Mesendoderm (in vitro differentiated cells): ENCODE measurements at regions not wholly inside any gene's neighbourhood (a gene's known extent, or its start where the extent isn't known, plus 50 kb on each side); places are given as distances from the start of the nearest gene placed in this dataset.
A peak's percentile ranks its signal among the peaks of the same experiment; 100 is the strongest.

Source experiments
- DNase-seq: peaks from one replicate; pipeline ENCODE4 v3.0.0; 2013
- H2AK5ac ChIP-seq: 2 replicates; pipeline ENCODE4 v1.6.1; 2013; ENCODE audit warnings: low read length, inconsistent platforms
- H2BK120ac ChIP-seq: 2 replicates; pipeline ENCODE4 v1.6.1; 2013; ENCODE audit warnings: low read depth, mild to moderate bottlenecking, low read length, moderate library complexity, mixed read lengths
- H2BK15ac ChIP-seq: replicated peaks from 2 replicates; pipeline ENCODE4 v1.6.1; 2013; ENCODE audit warnings: low read depth, mild to moderate bottlenecking, moderate library complexity
- H2BK5ac ChIP-seq: 2 replicates; pipeline ENCODE4 v1.6.1; 2013; ENCODE audit warnings: low read length, inconsistent platforms
- H3K18ac ChIP-seq: 2 replicates; pipeline ENCODE4 v1.6.1; 2013; ENCODE audit warnings: mild to moderate bottlenecking, low read length, mixed read lengths
- H3K23ac ChIP-seq: one replicate; pipeline ENCODE4 v1.6.1; 2013; ENCODE audit warnings: low read length
- H3K27ac ChIP-seq: 2 replicates; pipeline ENCODE4 v1.5.1; 2013; ENCODE audit warnings: low read depth, mild to moderate bottlenecking, inconsistent platforms, low read length, moderate library complexity
- H3K27me3 ChIP-seq: 2 replicates; pipeline ENCODE4 v1.6.1; 2013; ENCODE audit warnings: low read length, control low read depth, mild to moderate bottlenecking, inconsistent platforms; ENCODE audit not compliant: insufficient read depth, poor library complexity
- H3K36me3 ChIP-seq: 2 replicates; pipeline ENCODE4 v1.6.1; 2013; ENCODE audit warnings: low read length, inconsistent platforms; ENCODE audit not compliant: control insufficient read depth, insufficient read depth
- H3K4ac ChIP-seq: one replicate; pipeline ENCODE4 v1.6.1; 2013; ENCODE audit warnings: low read depth, mild to moderate bottlenecking, low read length, moderate library complexity
- H3K4me1 ChIP-seq: 2 replicates; pipeline ENCODE4 v1.6.1; 2013; ENCODE audit warnings: low read depth, low read length, inconsistent platforms; ENCODE audit not compliant: control insufficient read depth
- H3K4me2 ChIP-seq: 2 replicates; pipeline ENCODE4 v1.6.1; 2013; ENCODE audit warnings: low read length
- H3K4me3 ChIP-seq: 2 replicates; pipeline ENCODE4 v1.5.1; 2013; ENCODE audit warnings: mild to moderate bottlenecking, low read length
- H3K56ac ChIP-seq: one replicate; pipeline ENCODE4 v1.6.1; 2013; ENCODE audit warnings: low read length
- H3K79me1 ChIP-seq: 2 replicates; pipeline ENCODE4 v1.6.1; 2013; ENCODE audit warnings: low read length, inconsistent platforms
- H3K79me2 ChIP-seq: 2 replicates; pipeline ENCODE4 v1.6.1; 2013; ENCODE audit warnings: mild to moderate bottlenecking, low read length; ENCODE audit not compliant: control insufficient read depth, insufficient read depth
- H3K9ac ChIP-seq: 2 replicates; pipeline ENCODE4 v1.6.1; 2013; ENCODE audit warnings: low read length, inconsistent platforms
- H4K5ac ChIP-seq: one replicate; pipeline ENCODE4 v1.6.1; 2013; ENCODE audit warnings: low read length
- H4K8ac ChIP-seq: one replicate; pipeline ENCODE4 v1.6.1; 2013; ENCODE audit warnings: low read depth, mild to moderate bottlenecking, control low read depth, low read length, moderate library complexity
- WGBS: extraction: QIAGEN DNeasy Blood & Tissue Kit; methylation state at CpG from one replicate; pipeline ENCODE4 v1.1.7; 2013; ENCODE audit warnings: low lambda C conversion rate, missing lambda C conversion rate; ENCODE audit not compliant: insufficient coverage; ENCODE audit errors: extremely low coverage; 5-methylcytosine and 5-hydroxymethylcytosine counted together

- Histone ChIP-seq H2BK120ac (no peak overlapping the region), H3K56ac (no peak overlapping the region), H3K4me3 (no peak overlapping the region), H3K18ac (no peak overlapping the region), H3K79me2 (no peaks in the 10 kb centered on the region), H3K4me2 (no peak overlapping the region), H2BK15ac (no peak overlapping the region), H3K9ac (no peak overlapping the region), H3K36me3 (no peaks in the 10 kb centered on the region), H3K27ac (no peak overlapping the region), H2AK5ac (no peak overlapping the region), H4K8ac (no peak overlapping the region), H3K23ac (no peak overlapping the region), H3K79me1 (no peaks in the 10 kb centered on the region), H4K5ac (no peak overlapping the region), H3K27me3 (no peaks in the 10 kb centered on the region), H3K4ac (no peak overlapping the region), H3K4me1 (no peaks in the 10 kb centered on the region), H2BK5ac (no peak overlapping the region)
- no CpG with 5 or more reads among the region's 4 CpGs for WGBS
- DNase-seq = no peak
These were observed 892.1 kb downstream of the TLE1 start for GRCh38 chr9:80797101-80797829.

- H3K56ac ChIP-seq = no peak overlapping the region
- H3K4me1 ChIP-seq = no peaks in the 10 kb centered on the region
- H2AK5ac ChIP-seq = no peak overlapping the region
- H3K36me3 ChIP-seq = no peaks in the 10 kb centered on the region
- no peak overlapping the region for H4K5ac ChIP-seq
- H3K23ac ChIP-seq = no peak overlapping the region
- no peak overlapping the region for H3K4me3 ChIP-seq
- H2BK5ac ChIP-seq = no peak overlapping the region
- no peaks in the 10 kb centered on the region for H3K27me3 ChIP-seq
- H4K8ac ChIP-seq = no peak overlapping the region
- H2BK15ac ChIP-seq = no peak overlapping the region
- no peak overlapping the region for H2BK120ac ChIP-seq
- no peak overlapping the region for H3K27ac ChIP-seq
- no CpG with 5 or more reads among the region's 7 CpGs for WGBS
- no peak for DNase-seq
- no peak overlapping the region for H3K18ac ChIP-seq
- no peaks in the 10 kb centered on the region for H3K79me2 ChIP-seq
- H3K9ac ChIP-seq = no peak overlapping the region
- H3K4ac ChIP-seq = no peak overlapping the region
- H3K4me2 ChIP-seq = no peak overlapping the region
- H3K79me1 ChIP-seq = no peaks in the 10 kb centered on the region
These were observed 892.7 kb downstream of the TLE1 start for GRCh38 chr9:80796632-80797031.

DNA sequence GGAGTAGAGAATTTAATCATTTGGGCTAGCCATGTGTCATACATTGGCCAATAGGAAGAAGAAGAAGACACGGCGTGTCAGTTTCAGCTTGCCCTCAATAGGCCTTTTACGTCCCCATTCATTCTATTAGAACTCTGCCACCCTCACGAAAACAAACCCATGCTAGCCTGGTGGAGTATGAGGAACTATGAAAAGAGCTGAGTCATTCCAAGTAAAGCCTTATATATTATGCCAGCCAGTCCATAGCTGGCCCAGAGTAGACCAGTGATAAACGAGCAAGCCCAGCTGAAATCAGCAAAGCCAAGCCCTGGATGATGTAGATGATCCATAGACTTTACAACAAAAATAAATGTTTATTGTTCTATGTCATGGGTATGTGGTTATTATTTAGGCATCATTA lies 895.1 kb downstream of the TLE1 start:
- H3K9ac ChIP-seq = no peak overlapping the region
- no peak overlapping the region for H2BK120ac ChIP-seq
- no peak overlapping the region for H3K27ac ChIP-seq
- no peaks in the 10 kb centered on the region for H3K36me3 ChIP-seq
- H3K79me2 ChIP-seq = no peaks in the 10 kb centered on the region
- no peaks in the 10 kb centered on the region for H3K4me1 ChIP-seq
- H3K56ac ChIP-seq = no peak overlapping the region
- H3K4ac ChIP-seq = no peak overlapping the region
- DNase-seq = no peak
- no peak overlapping the region for H2AK5ac ChIP-seq
- no peak overlapping the region for H3K4me2 ChIP-seq
- no peaks in the 10 kb centered on the region for H3K79me1 ChIP-seq
- H2BK15ac ChIP-seq = no peak overlapping the region
- no peaks in the 10 kb centered on the region for H3K27me3 ChIP-seq
- H3K23ac ChIP-seq = no peak overlapping the region
- H2BK5ac ChIP-seq = no peak overlapping the region
- no peak overlapping the region for H3K18ac ChIP-seq
- no peak overlapping the region for H4K5ac ChIP-seq
- WGBS = no CpG with 5 or more reads among the region's 5 CpGs
- H3K4me3 ChIP-seq = no peak overlapping the region
- no peak overlapping the region for H4K8ac ChIP-seq

- Histone ChIP-seq H3K4ac (no peak overlapping the region), H3K27me3 (no peaks in the 10 kb centered on the region), H3K79me2 (no peaks in the 10 kb centered on the region), H3K9ac (no peak overlapping the region), H3K79me1 (no peaks in the 10 kb centered on the region), H2BK15ac (no peak overlapping the region), H4K8ac (no peak overlapping the region), H3K18ac (no peak overlapping the region), H3K23ac (no peak overlapping the region), H2BK120ac (no peak overlapping the region), H3K4me1 (no peaks in the 10 kb centered on the region), H4K5ac (no peak overlapping the region), H3K27ac (no peak overlapping the region), H3K56ac (no peak overlapping the region), H2AK5ac (no peak overlapping the region), H3K4me2 (no peak overlapping the region), H2BK5ac (no peak overlapping the region), H3K4me3 (no peak overlapping the region), H3K36me3 (no peaks in the 10 kb centered on the region)
- DNase-seq = no peak
These were observed 895.6 kb downstream of the TLE1 start for GRCh38 chr9:80793706-80794105.

GRCh38 chr9:80792726-80793125 lies 896.6 kb downstream of the TLE1 start:
- H3K36me3 ChIP-seq = no peaks in the 10 kb centered on the region
- no peak overlapping the region for H4K8ac ChIP-seq
- H2AK5ac ChIP-seq = no peak overlapping the region
- H3K4ac ChIP-seq = no peak overlapping the region
- H3K4me3 ChIP-seq = no peak overlapping the region
- H3K27ac ChIP-seq = no peak overlapping the region
- no peaks in the 10 kb centered on the region for H3K27me3 ChIP-seq
- H3K23ac ChIP-seq = no peak overlapping the region
- no peak overlapping the region for H3K4me2 ChIP-seq
- no peak overlapping the region for H2BK15ac ChIP-seq
- no peak overlapping the region for H2BK120ac ChIP-seq
- no peak overlapping the region for H3K56ac ChIP-seq
- H3K79me2 ChIP-seq = no peaks in the 10 kb centered on the region
- H3K9ac ChIP-seq = no peak overlapping the region
- H2BK5ac ChIP-seq = no peak overlapping the region
- WGBS = no CpG with 5 or more reads among the region's 3 CpGs
- no peaks in the 10 kb centered on the region for H3K79me1 ChIP-seq
- H3K18ac ChIP-seq = peak overlapping the region; percentile 9
- H4K5ac ChIP-seq = no peak overlapping the region
- H3K4me1 ChIP-seq = no peaks in the 10 kb centered on the region
- no peak for DNase-seq

DNA sequence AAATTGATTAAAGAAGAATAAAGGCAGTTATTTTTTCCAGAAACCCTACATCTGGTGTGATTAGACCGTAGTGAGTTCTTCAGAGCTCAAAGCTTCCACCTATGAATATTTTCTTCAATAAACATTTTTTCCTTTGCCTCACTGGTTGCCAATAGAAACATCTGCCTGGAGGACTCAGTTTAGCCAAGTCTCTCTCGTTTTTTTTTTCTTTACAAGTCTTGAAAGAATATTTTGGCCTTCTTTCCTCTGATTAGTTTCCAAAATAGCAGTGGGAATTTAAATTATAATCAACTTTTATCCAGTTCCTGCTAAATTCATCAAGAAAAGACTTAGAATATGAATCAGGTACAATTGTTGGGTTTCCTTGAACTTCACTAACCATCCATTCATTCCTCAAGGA lies 897.5 kb downstream of the TLE1 start:
- no peak overlapping the region for H3K9ac ChIP-seq
- no CpG with 5 or more reads among the region's 2 CpGs for WGBS
- H2BK15ac ChIP-seq = no peak overlapping the region
- no peak overlapping the region for H2BK120ac ChIP-seq
- H3K23ac ChIP-seq = no peak overlapping the region
- H3K27ac ChIP-seq = no peak overlapping the region
- H4K5ac ChIP-seq = no peak overlapping the region
- H3K36me3 ChIP-seq = no peaks in the 10 kb centered on the region
- no peaks in the 10 kb centered on the region for H3K79me1 ChIP-seq
- no peak for DNase-seq
- H3K4me2 ChIP-seq = no peak overlapping the region
- H3K56ac ChIP-seq = no peak overlapping the region
- no peak overlapping the region for H3K4ac ChIP-seq
- no peaks in the 10 kb centered on the region for H3K4me1 ChIP-seq
- H3K18ac ChIP-seq = no peak overlapping the region
- no peaks in the 10 kb centered on the region for H3K27me3 ChIP-seq
- no peak overlapping the region for H2BK5ac ChIP-seq
- H3K79me2 ChIP-seq = no peaks in the 10 kb centered on the region
- no peak overlapping the region for H3K4me3 ChIP-seq
- no peak overlapping the region for H2AK5ac ChIP-seq
- no peak overlapping the region for H4K8ac ChIP-seq
